Fibroblast of skin of back (primary cell): ENCODE measurements at regions not wholly inside any gene's neighbourhood (a gene's known extent, or its start where the extent isn't known, plus 50 kb on each side); places are given as distances from the start of the nearest gene placed in this dataset.
"Not testable (repeated sequence)": the region's sequence is repeated elsewhere in the genome, so short reads cannot be mapped to it uniquely, and the experiment has no call there.

ENCODE experiments used
- DNase-seq: peaks from one replicate; pipeline ENCODE4 v3.0.0-alpha.2; 2013

GRCh38 chr12:73991138-73991537, 546.5 kb upstream of the ATXN7L3B start:
- DNase-seq: no peak

DNA sequence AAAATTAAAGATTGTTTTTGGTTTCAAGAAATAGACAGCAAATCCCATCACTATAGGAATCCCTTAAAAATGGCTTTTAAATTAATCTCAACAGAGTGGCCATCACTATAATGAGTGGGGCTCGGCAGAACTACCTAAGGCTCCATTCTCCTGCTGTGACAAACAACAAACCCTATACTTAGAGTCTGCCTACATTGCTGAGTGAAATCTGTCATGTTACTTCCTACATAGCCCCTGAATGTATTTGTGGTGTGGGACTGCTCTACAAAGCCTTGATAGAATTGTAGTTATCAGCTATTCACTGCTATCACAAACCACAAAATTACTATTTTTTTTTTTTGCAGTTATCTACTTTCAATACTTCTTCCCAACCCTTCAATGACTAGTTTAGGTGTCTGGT, 538.7 kb upstream of the ATXN7L3B start:
- no peak for DNase-seq

DNA sequence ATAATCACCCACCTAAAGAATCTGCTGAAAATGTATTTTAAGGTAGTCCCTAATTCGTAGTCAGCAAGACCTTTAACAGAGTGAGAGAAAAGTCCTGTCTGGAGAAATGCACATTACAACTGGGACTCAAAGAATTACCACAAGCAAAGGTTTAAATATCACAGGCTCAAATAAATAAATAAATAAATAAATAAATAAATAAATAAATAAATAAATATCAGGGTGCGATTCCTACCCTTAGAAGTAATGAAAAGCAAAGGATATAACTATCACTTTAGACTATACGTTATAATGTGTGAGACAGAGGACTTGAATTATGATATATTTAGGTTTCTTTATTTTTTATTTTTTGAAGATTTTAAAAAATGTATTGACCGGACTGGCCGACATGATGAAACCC, 522.5 kb upstream of the ATXN7L3B start:
- no peak for DNase-seq

DNA sequence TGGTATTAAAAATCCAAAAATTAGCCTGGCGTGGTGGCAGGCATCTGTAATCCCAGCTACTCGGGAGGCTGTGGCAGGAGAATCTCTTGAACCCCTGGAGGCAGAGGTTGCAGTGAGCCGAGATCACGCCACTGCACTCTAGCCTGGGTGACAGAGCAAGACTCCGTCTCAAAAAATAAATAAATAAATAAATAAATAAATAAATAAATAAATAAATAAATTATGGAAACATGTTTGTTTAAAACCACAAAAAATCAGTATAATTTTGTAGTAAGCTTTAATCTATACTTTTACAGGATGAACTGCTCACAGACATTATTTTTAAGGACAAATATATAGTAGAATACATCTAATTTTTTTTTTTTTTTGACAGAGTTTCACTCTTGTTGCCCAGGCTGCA, 521.3 kb upstream of the ATXN7L3B start:
- not testable (repeated sequence) for DNase-seq

DNA sequence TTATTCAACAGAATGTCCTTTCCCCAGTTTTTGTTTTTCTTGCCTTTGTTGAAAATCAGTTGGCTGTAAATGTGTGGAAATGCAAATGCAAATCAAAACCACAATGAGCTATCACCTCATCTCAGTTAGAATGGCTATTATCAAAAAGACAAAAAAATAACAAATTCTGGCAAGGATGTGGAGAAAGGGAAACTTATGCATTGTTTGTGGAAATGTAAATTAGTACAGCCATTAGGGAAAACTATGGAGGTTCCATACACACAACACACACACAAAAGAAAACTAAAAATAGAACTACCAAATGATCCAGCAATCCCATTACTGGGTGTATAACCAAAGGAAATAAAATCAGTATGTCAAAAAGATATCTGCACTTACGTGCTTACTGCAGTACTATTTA, 518.8 kb upstream of the ATXN7L3B start:
- no peak for DNase-seq

DNA sequence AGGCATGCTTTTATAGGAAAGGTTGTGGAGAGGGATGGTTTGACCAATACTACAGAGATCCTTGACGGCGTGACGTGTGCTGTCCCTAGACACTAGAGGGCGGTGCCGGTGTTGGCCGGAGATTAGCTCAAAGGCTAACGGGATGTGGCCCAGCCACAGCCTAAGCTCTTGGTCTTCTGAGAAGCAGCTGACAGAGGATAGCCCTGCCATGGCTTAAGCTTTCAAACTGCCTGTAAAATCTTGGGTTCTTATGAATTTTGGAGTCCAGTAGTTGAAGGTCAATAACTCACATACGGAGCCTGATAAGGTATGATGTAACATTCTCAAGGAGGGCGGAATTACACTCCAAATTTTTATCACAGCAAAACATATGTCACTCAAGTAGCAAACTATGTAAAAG, 515.7 kb upstream of the ATXN7L3B start:
- DNase-seq: peak; percentile 58

- DNase-seq: no peak
Measured at GRCh38 chr12:74031045-74031444, 506.6 kb upstream of the ATXN7L3B start.

DNA sequence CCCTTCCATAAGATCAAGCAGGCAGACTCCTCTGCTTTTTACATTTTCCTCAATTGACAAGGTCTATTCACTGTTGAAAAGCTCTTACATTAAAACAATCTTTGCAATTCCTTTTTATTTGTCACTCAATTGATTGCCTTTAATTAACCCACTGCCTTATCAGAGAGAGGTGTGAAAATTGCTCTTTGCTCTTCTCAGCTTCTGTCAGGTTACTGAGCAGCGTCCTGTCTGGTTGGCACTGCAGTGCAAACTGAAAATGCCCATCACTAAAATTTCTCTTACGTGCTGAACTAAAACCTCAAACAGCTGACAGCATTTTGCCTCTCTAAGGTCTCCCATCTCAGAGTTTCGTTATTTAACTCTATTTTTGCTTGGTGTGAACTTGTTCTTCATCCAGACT, 504.1 kb upstream of the ATXN7L3B start:
- no peak for DNase-seq

GRCh38 chr12:74039138-74039537, 498.5 kb upstream of the ATXN7L3B start:
- not testable (repeated sequence) for DNase-seq

DNA sequence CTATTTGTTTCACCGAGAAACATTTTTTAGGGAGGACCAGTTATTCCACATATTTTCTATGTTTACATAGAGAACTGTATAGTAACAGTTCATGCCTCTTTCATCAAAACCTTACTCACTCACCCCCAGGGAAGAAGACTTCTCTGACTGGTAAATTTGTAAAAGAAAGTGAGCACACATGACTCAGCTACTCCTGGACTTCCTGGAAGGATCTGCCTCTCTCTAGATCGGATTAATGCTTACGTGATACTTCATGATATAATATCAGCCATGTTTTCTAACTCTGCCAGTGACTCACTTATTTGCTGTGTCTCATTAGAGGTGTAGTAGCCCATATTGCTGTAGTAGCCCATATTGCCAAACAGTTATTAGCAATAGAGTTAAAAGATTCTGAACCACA, 494.3 kb upstream of the ATXN7L3B start:
- DNase-seq: peak; percentile 89

- no peak for DNase-seq
Measured at GRCh38 chr12:74049348-74049747, 488.3 kb upstream of the ATXN7L3B start.

DNA sequence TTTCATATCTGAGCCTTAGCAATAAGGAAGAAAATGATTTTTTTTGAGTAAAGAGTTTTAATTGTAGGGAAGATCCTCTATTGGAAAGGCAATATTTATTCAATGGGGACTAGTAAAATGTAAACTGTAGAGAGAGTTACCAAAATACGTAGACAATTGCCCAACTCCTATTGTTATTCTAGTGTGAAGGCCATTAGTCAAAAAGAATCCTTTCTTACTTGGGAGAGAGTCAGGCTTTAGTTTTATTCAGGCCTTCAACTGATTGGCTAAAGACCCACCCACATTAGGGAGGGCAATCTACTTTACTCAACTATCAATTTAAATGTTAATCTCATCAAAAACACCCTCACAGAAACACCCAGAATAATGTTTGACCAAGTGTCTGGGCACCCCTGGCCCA, 485.8 kb upstream of the ATXN7L3B start:
- no peak for DNase-seq

DNA sequence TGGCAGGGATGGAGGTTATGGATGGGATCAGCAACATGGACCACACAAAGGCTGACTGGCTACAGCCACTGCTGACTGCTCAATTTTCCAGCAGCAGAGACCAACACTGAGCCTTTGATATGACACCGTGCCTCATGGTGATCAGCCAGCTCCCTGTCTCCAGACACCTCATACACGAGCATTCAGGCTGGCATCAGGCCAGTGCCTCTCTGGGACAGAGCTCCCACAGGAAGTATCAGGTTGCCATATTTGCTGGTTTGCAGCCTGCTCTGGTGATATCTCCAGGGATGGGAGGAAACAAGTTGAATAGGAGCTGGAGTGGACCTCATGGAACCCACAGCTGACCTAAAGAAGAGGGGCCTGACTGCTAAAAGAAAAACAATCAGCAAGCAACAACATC, 471.2 kb upstream of the ATXN7L3B start:
- no peak for DNase-seq

DNA sequence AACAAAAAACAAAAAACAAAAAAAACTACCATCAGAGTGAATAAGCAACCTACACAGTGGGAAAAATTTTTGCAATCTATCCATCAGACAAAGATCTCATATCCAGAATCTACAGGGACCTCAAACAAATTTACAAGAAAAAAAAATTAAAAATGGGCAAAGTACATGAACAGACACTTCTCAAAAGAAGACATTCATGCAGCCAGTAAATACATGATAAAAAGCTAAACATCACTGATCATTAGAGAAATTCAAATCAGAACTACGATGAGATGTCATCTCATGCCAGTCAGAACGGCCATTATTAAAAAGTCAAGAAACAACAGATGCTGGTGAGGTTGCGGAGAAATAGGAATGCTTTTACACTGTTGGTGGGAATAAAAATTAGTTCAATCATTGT, 466.5 kb upstream of the ATXN7L3B start:
- no peak for DNase-seq

DNA sequence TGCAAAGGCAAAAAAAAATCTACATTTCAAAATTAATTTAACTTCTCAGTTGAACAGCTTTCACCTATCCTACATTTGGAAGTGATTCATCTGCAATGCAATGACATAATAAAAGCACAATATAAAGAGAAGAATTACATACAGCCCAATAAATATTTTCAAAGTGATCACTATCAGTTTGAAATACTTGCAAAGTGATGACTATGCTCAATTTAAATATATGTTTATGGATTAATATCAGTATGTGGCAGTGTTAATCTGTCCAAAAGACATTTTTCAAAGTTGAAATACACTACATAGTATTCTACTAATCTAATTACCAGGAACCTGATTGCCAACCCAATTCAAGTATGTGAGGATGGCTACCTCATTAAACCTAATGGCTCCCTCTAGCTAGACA, 460.7 kb upstream of the ATXN7L3B start:
- DNase-seq: no peak

GRCh38 chr12:74105434-74105833, 432.2 kb upstream of the ATXN7L3B start:
- no peak for DNase-seq

DNA sequence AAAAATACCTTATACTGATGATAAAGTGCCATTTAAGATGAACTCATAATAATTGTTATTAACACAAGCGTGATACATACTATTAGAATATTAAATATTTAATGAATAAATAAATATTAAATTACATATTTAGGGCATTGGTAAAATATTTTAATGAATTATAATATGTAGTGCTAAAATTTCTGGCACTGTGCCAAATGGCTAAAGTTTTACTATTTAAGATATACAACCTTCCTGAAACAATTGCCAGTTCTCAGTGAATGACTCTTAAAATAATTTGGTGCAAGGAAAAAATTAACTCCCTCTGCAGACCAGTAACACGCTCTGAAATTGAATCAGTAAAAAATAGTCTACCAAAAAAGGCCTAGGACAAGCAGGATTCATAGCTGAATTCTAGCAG, 428.9 kb upstream of the ATXN7L3B start:
- DNase-seq: no peak

- DNase-seq: peak; percentile 10
Measured at GRCh38 chr12:74111688-74112360, 425.8 kb upstream of the ATXN7L3B start.

GRCh38 chr12:74119811-74120362, 417.7 kb upstream of the ATXN7L3B start:
- DNase-seq: no peak

GRCh38 chr12:74120644-74121043, 417.0 kb upstream of the ATXN7L3B start:
- no peak for DNase-seq

- no peak for DNase-seq
Measured at GRCh38 chr12:74129702-74130101, 407.9 kb upstream of the ATXN7L3B start.

GRCh38 chr12:74144396-74144795, 393.2 kb upstream of the ATXN7L3B start:
- no peak for DNase-seq

DNA sequence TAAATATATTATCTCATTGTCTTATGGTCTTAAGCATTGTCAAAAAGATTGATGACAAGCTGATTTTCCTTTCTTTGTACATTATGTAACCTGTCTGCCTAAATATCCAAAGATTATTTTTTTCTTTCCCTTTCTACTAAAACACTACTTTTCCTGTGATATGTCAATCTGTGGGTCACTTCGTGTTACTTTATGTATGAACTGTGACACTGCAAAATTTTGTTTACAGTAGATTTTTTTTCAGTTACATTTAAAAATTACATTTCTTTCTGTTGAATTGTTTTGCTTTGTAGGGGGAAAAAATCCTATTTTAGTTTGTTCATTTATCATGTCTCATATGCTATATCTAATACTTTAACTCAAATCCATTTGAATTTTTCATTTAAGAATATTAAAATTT, 392.3 kb upstream of the ATXN7L3B start:
- no peak for DNase-seq

DNA sequence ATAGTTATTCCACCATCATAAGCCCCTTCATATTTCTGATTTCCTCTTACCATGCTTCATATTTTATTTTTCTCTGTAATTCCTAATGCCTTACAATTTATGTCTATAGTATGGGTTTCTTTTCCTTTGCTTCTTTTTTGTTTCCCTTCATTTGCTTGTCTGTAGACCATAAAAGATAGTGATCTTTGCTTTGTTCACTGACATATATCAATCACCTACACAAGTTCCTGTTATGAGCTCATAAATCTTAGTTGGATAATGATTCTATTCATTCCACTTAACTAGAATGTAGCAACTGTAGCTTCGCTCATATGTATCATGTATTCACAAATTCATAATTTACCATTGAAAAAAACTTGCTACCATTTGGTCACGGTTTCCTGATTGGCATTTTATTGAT, 388.8 kb upstream of the ATXN7L3B start:
- no peak for DNase-seq

GRCh38 chr12:74152370-74152769, 385.3 kb upstream of the ATXN7L3B start:
- DNase-seq: no peak
